ENCODE measurements at regions not wholly inside any gene's neighbourhood (a gene's known extent, or its start where the extent isn't known, plus 50 kb on each side); places are given as distances from the start of the nearest gene placed in this dataset.

DNA sequence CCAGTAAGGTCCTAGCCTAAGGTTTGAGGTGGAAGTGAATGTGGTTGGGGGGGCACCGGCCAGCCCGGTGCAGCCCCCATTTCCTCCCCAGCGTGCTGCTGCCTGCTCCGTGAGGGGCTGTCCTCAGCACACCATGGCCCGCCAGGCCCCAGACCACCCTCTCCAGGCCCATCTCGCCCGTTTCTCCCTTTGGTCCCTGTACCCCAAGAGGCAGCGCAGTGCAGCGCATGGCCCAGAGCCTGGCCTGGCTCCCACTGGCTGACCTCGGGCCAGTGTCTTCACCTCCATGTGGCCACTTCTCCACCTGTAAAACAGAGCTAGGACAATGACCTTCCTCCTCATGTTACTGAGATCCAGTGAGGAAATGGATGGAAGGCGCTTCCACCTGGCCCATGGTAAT lies 170.0 kb upstream of the GSE1 start:
- TF ChIP-seq POLR2A (IDR thresholded peaks at IDR 0.05): no peak
- no peak for TF ChIP-seq CTCF (IDR thresholded peaks at IDR 0.05)

Measured in thyroid gland (tissue), 4 donors.